Osteoblast (primary cell): ENCODE measurements at regions not wholly inside any gene's neighbourhood (a gene's known extent, or its start where the extent isn't known, plus 50 kb on each side); places are given as distances from the start of the nearest gene placed in this dataset.

Source experiments
- DNase-seq: peaks from one replicate; pipeline ENCODE4 v3.0.0; 2011; ENCODE audit warnings: low spot score, mixed read lengths; ENCODE audit not compliant: insufficient read length; ENCODE audit errors: missing footprints
- H2AFZ ChIP-seq: 2 replicates; pipeline ENCODE4 v1.6.0; 2011; ENCODE audit warnings: mild to moderate bottlenecking, low read length
- H3K27ac ChIP-seq: 2 replicates; pipeline ENCODE4 v1.5.1; 2011; ENCODE audit warnings: mild to moderate bottlenecking, low read depth, low read length, moderate library complexity
- H3K27me3 ChIP-seq: 2 replicates; pipeline ENCODE4 v1.6.0; 2012; ENCODE audit warnings: mild to moderate bottlenecking, control low read depth, inconsistent platforms, low read length, moderate library complexity; ENCODE audit not compliant: insufficient read depth
- H3K36me3 ChIP-seq: 2 replicates; pipeline ENCODE4 v1.5.1; 2011; ENCODE audit warnings: mild to moderate bottlenecking, low read length, control low read depth, moderate library complexity; ENCODE audit not compliant: insufficient read depth
- H3K4me1 ChIP-seq: 2 replicates; pipeline ENCODE4 v1.5.1; 2011; ENCODE audit warnings: mild to moderate bottlenecking, low read length, control low read depth, moderate library complexity; ENCODE audit not compliant: insufficient read depth
- H3K4me2 ChIP-seq: 2 replicates; pipeline ENCODE4 v1.6.0; 2011; ENCODE audit warnings: mild to moderate bottlenecking, low read length; ENCODE audit not compliant: insufficient read depth
- H3K4me3 ChIP-seq: fragments of 200-600 bp; sonication (generic); 3 replicates; pipeline ENCODE4 v1.5.1; 2012; ENCODE audit warnings: mild to moderate bottlenecking, low read length, inconsistent platforms; ENCODE audit not compliant: insufficient read depth
- H3K79me2 ChIP-seq: 2 replicates; pipeline ENCODE4 v1.6.0; 2012; ENCODE audit warnings: mild to moderate bottlenecking, low read length, control low read depth, inconsistent platforms; ENCODE audit not compliant: insufficient read depth
- H3K9me3 ChIP-seq: 2 replicates; pipeline ENCODE4 v1.5.1; 2011; ENCODE audit warnings: low read depth, low read length, control low read depth
- H4K20me1 ChIP-seq: 2 replicates; pipeline ENCODE4 v1.6.0; 2012; ENCODE audit warnings: mild to moderate bottlenecking, low read length, control low read depth; ENCODE audit not compliant: insufficient read depth
- CTCF ChIP-seq: IDR thresholded peaks from 2 replicates; pipeline ENCODE4 v1.5.1; 2011; ENCODE audit warnings: mild to moderate bottlenecking, low read depth, low read length, moderate library complexity; ENCODE audit errors: extremely low read depth

- Histone ChIP-seq H2AFZ (no peak overlapping the region), H3K36me3 (no peaks in the 10 kb centered on the region), H3K79me2 (no peaks in the 10 kb centered on the region), H4K20me1 (no peaks in the 10 kb centered on the region), H3K27me3 (peaks cover 4% of the 10 kb centered on the region), H3K9me3 (no peaks in the 10 kb centered on the region), H3K4me2 (no peak overlapping the region), H3K27ac (no peak overlapping the region), H3K4me3 (no peak overlapping the region), H3K4me1 (no peaks in the 10 kb centered on the region)
- no peak for DNase-seq
- no peak for TF ChIP-seq CTCF
These were observed 79.2 kb upstream of the SCEL start for GRCh38 chr13:77456271-77456670.

- H3K27me3 ChIP-seq, result peaks cover 2% of the 10 kb centered on the region
- H3K27ac ChIP-seq, result no peak overlapping the region
- DNase-seq, result no peak
- H3K4me1 ChIP-seq, result no peaks in the 10 kb centered on the region
- H3K4me2 ChIP-seq, result no peak overlapping the region
- H3K79me2 ChIP-seq, result no peaks in the 10 kb centered on the region
- no peaks in the 10 kb centered on the region for H3K9me3 ChIP-seq
- no peak overlapping the region for H3K4me3 ChIP-seq
- H4K20me1 ChIP-seq, result no peaks in the 10 kb centered on the region
- H2AFZ ChIP-seq, result no peak overlapping the region
- H3K36me3 ChIP-seq, result no peaks in the 10 kb centered on the region
- no peak for TF ChIP-seq CTCF
These were observed 86.2 kb upstream of the SCEL start for GRCh38 chr13:77449265-77449664.

GRCh38 chr13:77448689-77449088 lies 86.8 kb upstream of the SCEL start:
- Histone ChIP-seq H3K27ac (no peak overlapping the region), H2AFZ (no peak overlapping the region), H3K4me1 (no peaks in the 10 kb centered on the region), H3K36me3 (no peaks in the 10 kb centered on the region), H3K4me3 (no peak overlapping the region), H3K79me2 (no peaks in the 10 kb centered on the region), H4K20me1 (no peaks in the 10 kb centered on the region), H3K27me3 (peaks cover 2% of the 10 kb centered on the region), H3K4me2 (no peak overlapping the region), H3K9me3 (no peaks in the 10 kb centered on the region)
- no peak for DNase-seq
- no peak for TF ChIP-seq CTCF

- no peaks in the 10 kb centered on the region for H3K9me3 ChIP-seq
- peaks cover 2% of the 10 kb centered on the region for H3K27me3 ChIP-seq
- no peak for TF ChIP-seq CTCF
- H3K4me2 ChIP-seq, result no peak overlapping the region
- H4K20me1 ChIP-seq, result no peaks in the 10 kb centered on the region
- H3K4me1 ChIP-seq, result no peaks in the 10 kb centered on the region
- H2AFZ ChIP-seq, result no peak overlapping the region
- H3K79me2 ChIP-seq, result no peaks in the 10 kb centered on the region
- H3K27ac ChIP-seq, result no peak overlapping the region
- no peaks in the 10 kb centered on the region for H3K36me3 ChIP-seq
- DNase-seq, result no peak
- no peak overlapping the region for H3K4me3 ChIP-seq
These were observed 92.0 kb upstream of the SCEL start for GRCh38 chr13:77443511-77443910.
